Natural killer cell (primary cell): ENCODE measurements at regions not wholly inside any gene's neighbourhood (a gene's known extent, or its start where the extent isn't known, plus 50 kb on each side); places are given as distances from the start of the nearest gene placed in this dataset.

Source experiments
- ATAC-seq, 3 donors: fragments of 150-1000 bp in 2 of 3; fragments of 200-7000 bp in 1 of 3; cut with Tn5 transposase; 1 replicate in 1 of 3; 2 replicates in 2 of 3; pipeline ENCODE4 v1.10.0; 2021; ENCODE audit warnings: mild to moderate bottlenecking in 2 of 3, moderate library complexity in 2 of 3
- DNase-seq, 2 donors: peaks; one replicate each; pipeline versions ENCODE4 v3.0.0 to v3.0.0-alpha.2; 2013 to 2021; ENCODE audit warnings: mixed read lengths in 1 of 2
- H3K27ac ChIP-seq: one replicate; pipeline ENCODE4 v1.5.1; 2013; ENCODE audit warnings: mild to moderate bottlenecking, low read length
- H3K27me3 ChIP-seq: one replicate; pipeline ENCODE4 v1.6.1; 2013; ENCODE audit warnings: low read length; ENCODE audit not compliant: control insufficient read depth, insufficient read depth
- H3K36me3 ChIP-seq: one replicate; pipeline ENCODE4 v1.6.1; 2013; ENCODE audit warnings: low read length; ENCODE audit not compliant: control insufficient read depth, insufficient read depth
- H3K4me1 ChIP-seq: one replicate; pipeline ENCODE4 v1.6.1; 2013; ENCODE audit warnings: low read length; ENCODE audit not compliant: control insufficient read depth, insufficient read depth
- H3K4me3 ChIP-seq: one replicate; pipeline ENCODE4 v1.5.1; 2013; ENCODE audit warnings: low read length
- H3K9me3 ChIP-seq: one replicate; pipeline ENCODE4 v1.6.1; 2013; ENCODE audit warnings: low read length; ENCODE audit not compliant: control insufficient read depth, insufficient read depth
- H3K27ac Mint-ChIP-seq, 2 donors: one replicate each; pipeline ENCODE4 v1.8.0; 2022; ENCODE audit warnings: mild to moderate bottlenecking in 2 of 2, mixed read lengths in 2 of 2, moderate library complexity in 1 of 2
- H3K27me3 Mint-ChIP-seq, 2 donors: one replicate each; pipeline ENCODE4 v1.8.0; 2022; ENCODE audit warnings: low read depth in 2 of 2, mixed read lengths in 2 of 2
- H3K36me3 Mint-ChIP-seq: one replicate; pipeline ENCODE4 v1.8.0; 2022; ENCODE audit warnings: mixed read lengths
- H3K4me1 Mint-ChIP-seq, 2 donors: one replicate each; pipeline ENCODE4 v1.8.0; 2022; ENCODE audit warnings: mixed read lengths in 2 of 2
- H3K4me3 Mint-ChIP-seq: one replicate; pipeline ENCODE4 v1.8.0; 2022; ENCODE audit warnings: mild to moderate bottlenecking, moderate library complexity, mixed read lengths
- H3K9me3 Mint-ChIP-seq, 2 donors: one replicate each; pipeline ENCODE4 v1.8.0; 2022; ENCODE audit warnings: mixed read lengths in 2 of 2
- WGBS: methylation state at CpG from one replicate; pipeline ENCODE4 v1.1.7; 2013; ENCODE audit warnings: missing lambda C conversion rate; ENCODE audit not compliant: insufficient coverage; 5-methylcytosine and 5-hydroxymethylcytosine counted together
- intact Hi-C: fragments of 100-400 bp; cut with micrococcal nuclease; formaldehyde crosslinking; loops from one replicate; pipeline ENCODE4 v1.14.2; 2022
- TF ChIP-seq, protein P1 (sequence below): fragments of 200-600 bp; IDR thresholded peaks from one replicate; pipeline ENCODE4 v1.8.0; 2022; ENCODE audit warnings: antibody characterized with exemption

DNA sequence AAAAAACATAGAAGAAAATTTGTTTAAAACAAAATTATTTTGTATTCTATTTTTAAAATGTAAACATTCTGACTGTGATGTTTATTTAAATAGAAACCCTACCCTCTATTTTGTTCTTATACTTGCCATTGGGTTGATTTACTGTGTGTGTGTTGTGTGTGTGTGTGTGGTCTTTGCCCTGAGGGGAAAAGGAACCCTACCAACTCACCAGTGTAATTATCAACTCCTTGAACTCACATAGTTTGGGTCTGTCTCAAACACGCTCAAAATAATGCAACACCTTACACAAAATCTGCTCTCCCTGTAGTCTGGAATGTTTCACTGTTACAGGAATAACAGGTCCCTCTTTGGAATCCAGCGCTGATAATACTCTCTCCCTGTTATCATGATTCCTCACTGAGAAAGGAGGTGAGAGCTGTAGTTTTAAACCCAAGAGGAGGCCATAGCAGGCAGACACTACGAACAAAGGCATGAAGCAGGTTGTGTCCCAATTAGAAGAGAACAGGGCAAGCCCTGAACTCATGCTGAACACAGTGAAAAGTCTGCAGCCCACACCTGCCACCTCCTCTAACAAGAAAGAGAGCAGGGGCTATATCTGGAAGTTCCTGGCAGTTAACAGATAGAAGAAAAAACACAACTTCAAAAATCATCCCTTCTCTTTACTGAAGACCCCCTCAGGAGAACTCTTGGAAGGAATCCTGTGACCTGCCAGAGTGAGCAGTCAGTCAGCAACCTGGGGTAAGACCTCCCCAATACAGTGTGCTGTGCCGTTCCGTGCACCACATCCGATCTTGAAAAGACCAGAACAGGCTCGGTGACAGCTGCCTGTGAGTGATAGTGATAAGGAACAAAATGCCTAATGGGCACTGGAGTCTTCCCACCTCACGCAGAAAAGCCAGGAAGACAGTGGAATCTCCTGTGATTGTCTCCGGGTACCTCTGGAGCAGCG is 608.1 kb upstream of the ADAMTS16 start:
- H3K9me3 ChIP-seq = peaks cover 5% of the 10 kb centered on the region
- H3K4me3 Mint-ChIP-seq = no peak overlapping the region
- intact Hi-C loops = no loop called here
- H3K27ac ChIP-seq = no peak overlapping the region
- H3K27me3 ChIP-seq = no peaks in the 10 kb centered on the region
- TF ChIP-seq, protein P1, sequence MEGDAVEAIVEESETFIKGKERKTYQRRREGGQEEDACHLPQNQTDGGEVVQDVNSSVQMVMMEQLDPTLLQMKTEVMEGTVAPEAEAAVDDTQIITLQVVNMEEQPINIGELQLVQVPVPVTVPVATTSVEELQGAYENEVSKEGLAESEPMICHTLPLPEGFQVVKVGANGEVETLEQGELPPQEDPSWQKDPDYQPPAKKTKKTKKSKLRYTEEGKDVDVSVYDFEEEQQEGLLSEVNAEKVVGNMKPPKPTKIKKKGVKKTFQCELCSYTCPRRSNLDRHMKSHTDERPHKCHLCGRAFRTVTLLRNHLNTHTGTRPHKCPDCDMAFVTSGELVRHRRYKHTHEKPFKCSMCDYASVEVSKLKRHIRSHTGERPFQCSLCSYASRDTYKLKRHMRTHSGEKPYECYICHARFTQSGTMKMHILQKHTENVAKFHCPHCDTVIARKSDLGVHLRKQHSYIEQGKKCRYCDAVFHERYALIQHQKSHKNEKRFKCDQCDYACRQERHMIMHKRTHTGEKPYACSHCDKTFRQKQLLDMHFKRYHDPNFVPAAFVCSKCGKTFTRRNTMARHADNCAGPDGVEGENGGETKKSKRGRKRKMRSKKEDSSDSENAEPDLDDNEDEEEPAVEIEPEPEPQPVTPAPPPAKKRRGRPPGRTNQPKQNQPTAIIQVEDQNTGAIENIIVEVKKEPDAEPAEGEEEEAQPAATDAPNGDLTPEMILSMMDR = no peak
- no peaks in the 10 kb centered on the region for H3K4me1 ChIP-seq
- no peaks in the 10 kb centered on the region for H3K36me3 ChIP-seq
- H3K27me3 Mint-ChIP-seq = no peaks in the 10 kb centered on the region
- WGBS = 62% methylated on average over 8 of the region's 10 CpGs
- H3K4me3 ChIP-seq = no peak overlapping the region
- DNase-seq (no peak), ATAC-seq (no peak)
- H3K27ac Mint-ChIP-seq = no peak overlapping the region
- H3K9me3 Mint-ChIP-seq = peaks cover 0 to 3% of the 10 kb centered on the region in 2 donors
- H3K4me1 Mint-ChIP-seq = no peaks in the 10 kb centered on the region
- H3K36me3 Mint-ChIP-seq = no peaks in the 10 kb centered on the region

DNA sequence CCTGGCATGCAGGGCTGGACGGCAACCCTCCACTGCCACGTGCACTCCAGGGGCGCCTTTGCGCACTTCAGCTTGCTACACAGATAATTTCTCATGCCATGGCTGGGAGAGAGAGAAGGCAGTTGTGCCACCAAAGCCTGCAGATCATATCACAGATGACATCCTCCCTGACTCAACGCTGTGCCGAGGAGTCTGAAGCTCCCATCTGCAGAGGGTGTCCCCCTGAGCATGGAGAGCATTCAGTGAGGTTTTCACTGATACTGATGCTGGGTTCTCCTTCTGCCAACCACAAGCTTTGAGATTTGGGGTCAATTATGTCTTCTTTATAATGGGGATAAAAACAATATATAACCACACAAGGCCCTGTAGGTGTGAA is 607.4 kb upstream of the ADAMTS16 start:
- H3K4me3 Mint-ChIP-seq = no peak overlapping the region
- H3K27ac ChIP-seq = no peak overlapping the region
- intact Hi-C loops = no loop called here
- H3K4me1 ChIP-seq = no peaks in the 10 kb centered on the region
- peaks cover 0 to 3% of the 10 kb centered on the region in 2 donors for H3K9me3 Mint-ChIP-seq
- TF ChIP-seq, protein P1 = no peak
- no peak overlapping the region for H3K27ac Mint-ChIP-seq
- WGBS = 83% methylated on average over 6 of the region's 6 CpGs
- H3K9me3 ChIP-seq = peaks cover 7% of the 10 kb centered on the region
- no peaks in the 10 kb centered on the region for H3K36me3 Mint-ChIP-seq
- no peak for ATAC-seq
- no peaks in the 10 kb centered on the region for H3K27me3 Mint-ChIP-seq
- H3K4me3 ChIP-seq = no peak overlapping the region
- no peaks in the 10 kb centered on the region for H3K4me1 Mint-ChIP-seq
- H3K36me3 ChIP-seq = no peaks in the 10 kb centered on the region
- no peaks in the 10 kb centered on the region for H3K27me3 ChIP-seq
- DNase-seq = no peak

DNA sequence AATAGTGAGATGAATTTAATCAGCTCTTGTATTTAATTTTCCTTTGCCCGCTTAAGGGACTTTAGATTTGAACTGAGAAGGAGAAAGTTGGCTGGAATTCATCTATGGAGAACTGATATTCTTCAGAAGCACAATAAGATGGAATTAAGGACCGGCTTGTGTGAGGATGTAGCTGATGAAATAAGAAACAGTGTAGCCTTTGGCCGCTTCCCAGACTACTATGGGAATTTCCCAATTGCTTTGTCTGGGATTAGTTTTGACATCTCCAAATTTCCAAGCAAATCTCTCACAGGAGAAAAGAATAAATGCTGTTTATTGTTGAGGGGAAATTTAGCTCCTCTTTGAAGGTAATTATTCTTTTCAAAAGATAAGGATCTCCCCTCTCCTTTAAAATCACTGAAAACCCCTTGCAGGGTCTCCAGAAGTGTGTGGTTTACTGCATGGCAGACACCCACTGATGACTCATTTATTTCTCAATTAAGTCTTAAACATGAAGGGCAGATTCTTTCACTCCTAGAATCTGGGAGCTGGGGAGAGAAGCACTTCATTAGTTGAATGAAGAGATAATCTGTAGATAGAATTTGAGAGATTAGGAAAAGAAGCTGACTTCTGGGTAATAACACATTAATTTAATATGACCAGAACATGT is 606.5 kb upstream of the ADAMTS16 start:
- H3K27me3 Mint-ChIP-seq = no peaks in the 10 kb centered on the region
- no peaks in the 10 kb centered on the region for H3K36me3 Mint-ChIP-seq
- H3K27ac Mint-ChIP-seq = no peak overlapping the region
- no peak for ATAC-seq
- Histone ChIP-seq H3K9me3 (peaks cover 7% of the 10 kb centered on the region), H3K36me3 (no peaks in the 10 kb centered on the region), H3K4me3 (no peak overlapping the region), H3K27ac (no peak overlapping the region), H3K4me1 (no peaks in the 10 kb centered on the region), H3K27me3 (no peaks in the 10 kb centered on the region)
- peaks cover 0 to 5% of the 10 kb centered on the region in 2 donors for H3K9me3 Mint-ChIP-seq
- H3K4me3 Mint-ChIP-seq = no peak overlapping the region
- no peaks in the 10 kb centered on the region for H3K4me1 Mint-ChIP-seq
- TF ChIP-seq, protein P1 = no peak
- DNase-seq = no peak
- 97% methylated on average over 3 of the region's 3 CpGs for WGBS
- intact Hi-C loops = no loop called here
